Right cardiac atrium (tissue), 5 donors: ENCODE measurements at regions not wholly inside any gene's neighbourhood (a gene's known extent, or its start where the extent isn't known, plus 50 kb on each side); places are given as distances from the start of the nearest gene placed in this dataset.

ENCODE experiments used
- ATAC-seq, 2 donors: fragments of 200-7000 bp; cut with Tn5 transposase; one replicate each; pipeline versions ENCODE4 v1.8.0 to v1.9.1; 2020; ENCODE audit warnings: moderate library complexity in 2 of 2, mild to moderate bottlenecking in 1 of 2
- DNase-seq, 3 donors: peaks; one replicate each; pipeline ENCODE4 v3.0.0-alpha.2; 2020
- H3K27ac ChIP-seq: one replicate; pipeline ENCODE4 v1.5.1; 2013; ENCODE audit warnings: mild to moderate bottlenecking, low read length, control low read depth, moderate library complexity
- H3K27me3 ChIP-seq: one replicate; pipeline ENCODE4 v1.6.1; 2013; ENCODE audit not compliant: control insufficient read depth, insufficient read depth
- H3K4me1 ChIP-seq: one replicate; pipeline ENCODE4 v1.6.1; 2013; ENCODE audit warnings: low read length; ENCODE audit not compliant: control insufficient read depth, insufficient read depth
- H3K4me3 ChIP-seq: one replicate; pipeline ENCODE4 v1.5.1; 2013; ENCODE audit warnings: low read length, control low read depth
- H3K9me3 ChIP-seq: one replicate; pipeline ENCODE4 v1.6.1; 2013; ENCODE audit warnings: low read length; ENCODE audit not compliant: control insufficient read depth
- WGBS: extraction: QIAGEN DNeasy Blood & Tissue Kit; methylation state at CpG from one replicate; pipeline ENCODE4 v1.1.7; 2013; 5-methylcytosine and 5-hydroxymethylcytosine counted together
- intact Hi-C, 4 donors: fragments of 100-400 bp; cut with DNase I; formaldehyde crosslinking; loops; one replicate each; pipeline versions ENCODE4 v1.11.0 to v1.14.0; 2022 to 2023
- donor health status: healthy with polysubstance abuse.
- donor health status: DM: no; HTN: yes; CAD: no.
- donor health status: DM: no; HTN: no; CAD: no.
- donor health status: DM: no; HTN: yes; CAD: no; lungs with severe emphysema.
- donor health status: DM: yes; HTN: yes; CAD: no.

- WGBS = 43% methylated on average over 3 of the region's 3 CpGs
Observed at GRCh38 chr13:50200569-50200968, 185.3 kb downstream of the KCNRG start.

GRCh38 chr13:50200988-50201387, 185.7 kb downstream of the KCNRG start:
- ATAC-seq (peak; percentile 25 to 65), DNase-seq (no peak)
- Histone ChIP-seq H3K27me3 (no peaks in the 10 kb centered on the region), H3K4me1 (peaks cover 3% of the 10 kb centered on the region), H3K9me3 (no peaks in the 10 kb centered on the region), H3K27ac (no peak overlapping the region), H3K4me3 (no peak overlapping the region)
- intact Hi-C loops = no loop called here
- WGBS = 62% methylated on average over 3 of the region's 3 CpGs

More at GRCh38 chr13:50200569-50200968, 185.3 kb downstream of the KCNRG start:
- intact Hi-C loops = no loop called here
- H3K4me1 ChIP-seq = peaks cover 3% of the 10 kb centered on the region
- no peaks in the 10 kb centered on the region for H3K27me3 ChIP-seq
- ATAC-seq (peak; percentile 26 to 32), DNase-seq (peak in 2 of 3 donors; percentile 18 to 24)
- H3K27ac ChIP-seq = no peak overlapping the region
- no peak overlapping the region for H3K4me3 ChIP-seq
- no peaks in the 10 kb centered on the region for H3K9me3 ChIP-seq

- no peaks in the 10 kb centered on the region for H3K27me3 ChIP-seq
- H3K27ac ChIP-seq = no peak overlapping the region
- no peak for DNase-seq
- intact Hi-C loops = no loop called here
- H3K4me3 ChIP-seq = no peak overlapping the region
- no peak for ATAC-seq
- no peaks in the 10 kb centered on the region for H3K9me3 ChIP-seq
- 92% methylated on average over 4 of the region's 4 CpGs for WGBS
- peaks cover 3% of the 10 kb centered on the region for H3K4me1 ChIP-seq
Observed at GRCh38 chr13:50202485-50202884, 187.2 kb downstream of the KCNRG start.

- Histone ChIP-seq H3K9me3 (no peaks in the 10 kb centered on the region), H3K4me3 (no peak overlapping the region), H3K27ac (no peak overlapping the region), H3K4me1 (peaks cover 3% of the 10 kb centered on the region), H3K27me3 (no peaks in the 10 kb centered on the region)
- intact Hi-C loops = no loop called here
- ATAC-seq = no peak
- no peak for DNase-seq
- 70% methylated on average over 1 of the region's 1 CpG for WGBS
Observed at GRCh38 chr13:50203256-50203941, 188.2 kb downstream of the KCNRG start.

DNA sequence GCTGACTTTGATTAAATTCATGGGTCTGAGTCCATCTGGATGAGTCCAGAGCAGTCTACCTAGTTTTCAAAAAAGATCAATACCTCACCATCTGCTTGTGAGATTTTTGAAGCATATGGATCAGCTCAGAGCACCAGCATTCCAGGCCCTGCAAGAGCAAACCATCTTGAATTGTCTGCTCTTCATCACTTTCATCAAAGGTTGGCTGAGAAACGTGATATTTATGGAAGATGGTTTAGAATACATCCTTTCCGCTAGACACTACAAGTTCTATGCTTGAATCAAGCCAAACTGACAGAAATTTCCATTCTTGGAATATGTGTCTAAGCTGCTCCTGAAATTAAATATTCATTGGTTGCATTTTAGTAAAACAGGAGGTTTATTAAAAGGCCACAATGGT, 190.3 kb downstream of the KCNRG start:
- WGBS = 88% methylated on average over 2 of the region's 2 CpGs
- DNase-seq = no peak
- intact Hi-C loops = no loop called here
- Histone ChIP-seq H3K4me1 (peaks cover 2% of the 10 kb centered on the region), H3K27ac (no peak overlapping the region), H3K9me3 (no peaks in the 10 kb centered on the region), H3K27me3 (no peaks in the 10 kb centered on the region), H3K4me3 (no peak overlapping the region)
- ATAC-seq = no peak

GRCh38 chr13:50208826-50209335, 193.6 kb downstream of the KCNRG start:
- H3K4me1 ChIP-seq = peaks cover 2% of the 10 kb centered on the region
- intact Hi-C loops = no loop called here
- 16% methylated on average over 9 of the region's 9 CpGs for WGBS
- peak overlapping the region; percentile 43 for H3K27ac ChIP-seq
- DNase-seq = peak; percentile 45 to 69 (median 69)
- no peak overlapping the region for H3K4me3 ChIP-seq
- H3K27me3 ChIP-seq = no peaks in the 10 kb centered on the region
- peak; percentile 93 to 94 for ATAC-seq
- no peaks in the 10 kb centered on the region for H3K9me3 ChIP-seq

DNA sequence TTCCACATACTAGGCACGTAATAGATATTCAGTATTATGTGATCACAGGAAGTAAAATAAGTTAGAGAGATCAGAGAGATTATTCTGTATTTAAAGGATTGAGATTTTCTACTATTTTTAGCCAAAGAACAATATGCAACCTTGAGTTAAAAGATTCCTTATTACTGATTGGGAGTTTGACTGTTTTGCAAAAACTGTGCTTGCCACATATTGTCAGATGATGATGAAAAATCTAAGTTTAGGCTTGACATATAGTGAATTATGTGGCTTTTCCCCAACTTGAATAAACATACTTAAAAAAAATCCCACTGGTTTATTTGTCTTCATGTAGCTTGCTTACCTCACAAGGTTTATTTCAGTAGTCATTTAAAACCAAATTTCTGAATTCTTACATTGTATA, 194.4 kb downstream of the KCNRG start:
- no peak overlapping the region for H3K27ac ChIP-seq
- H3K27me3 ChIP-seq = no peaks in the 10 kb centered on the region
- no peak for DNase-seq
- H3K4me1 ChIP-seq = peaks cover 2% of the 10 kb centered on the region
- no peak for ATAC-seq
- intact Hi-C loops = no loop called here
- no peak overlapping the region for H3K4me3 ChIP-seq
- H3K9me3 ChIP-seq = no peaks in the 10 kb centered on the region
- 55% methylated on average over 1 of the region's 1 CpG for WGBS

DNA sequence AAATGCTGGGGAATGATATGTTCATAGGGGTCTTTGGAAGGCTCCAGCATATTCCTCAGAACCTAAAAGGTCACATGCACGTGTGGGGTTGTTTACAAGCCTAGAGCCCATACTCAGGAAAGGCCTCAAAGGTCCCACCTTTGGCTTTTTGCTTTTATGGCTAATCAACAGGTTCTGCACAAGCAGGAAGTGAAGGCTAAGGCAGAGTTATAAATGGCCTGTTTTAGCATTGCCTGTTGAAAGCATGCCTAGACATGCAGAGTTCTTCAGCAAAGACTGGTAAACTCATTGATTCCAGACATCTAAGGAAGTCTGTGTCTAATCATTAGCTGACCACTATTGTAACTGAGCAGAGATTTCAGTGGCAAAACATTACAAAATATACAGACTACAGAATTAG, 198.3 kb downstream of the KCNRG start:
- DNase-seq = no peak
- Histone ChIP-seq H3K27me3 (no peaks in the 10 kb centered on the region), H3K9me3 (no peaks in the 10 kb centered on the region), H3K4me1 (peaks cover under 1% of the 10 kb centered on the region), H3K4me3 (no peak overlapping the region), H3K27ac (no peak overlapping the region)
- intact Hi-C loops = no loop called here
- ATAC-seq = no peak
- WGBS = 85% methylated on average over 1 of the region's 1 CpG

- Histone ChIP-seq H3K27ac (no peak overlapping the region), H3K4me1 (no peaks in the 10 kb centered on the region), H3K27me3 (no peaks in the 10 kb centered on the region), H3K9me3 (no peaks in the 10 kb centered on the region), H3K4me3 (no peak overlapping the region)
- ATAC-seq (no peak), DNase-seq (no peak)
- intact Hi-C loops = no loop called here
Observed at GRCh38 chr13:50214514-50214913, 199.3 kb downstream of the KCNRG start.

DNA sequence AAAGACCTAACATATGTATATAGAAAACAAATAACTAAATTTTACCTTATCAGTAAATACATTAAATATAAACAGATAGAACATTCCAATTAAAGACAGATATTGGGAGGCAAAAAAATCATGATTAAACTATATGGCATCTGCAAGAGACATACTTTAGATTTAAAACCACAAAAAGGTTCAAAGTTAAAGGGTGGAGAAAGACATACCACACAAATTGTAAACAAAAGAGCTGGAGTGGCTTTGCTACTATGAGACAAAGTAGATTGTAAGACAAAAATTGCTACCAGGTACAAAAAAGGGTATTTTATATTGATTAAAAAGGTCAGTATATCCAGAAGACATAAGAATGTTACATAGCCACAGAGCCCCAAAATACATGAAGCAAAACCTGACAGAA, 200.2 kb downstream of the KCNRG start:
- Histone ChIP-seq H3K9me3 (no peaks in the 10 kb centered on the region), H3K27me3 (no peaks in the 10 kb centered on the region), H3K4me1 (no peaks in the 10 kb centered on the region), H3K27ac (no peak overlapping the region), H3K4me3 (no peak overlapping the region)
- no peak for DNase-seq
- intact Hi-C loops = no loop called here
- ATAC-seq = no peak

GRCh38 chr13:50219743-50220142, 204.5 kb downstream of the KCNRG start:
- intact Hi-C loops = no loop called here
- ATAC-seq (no peak), DNase-seq (no peak)
- no peak overlapping the region for H3K4me3 ChIP-seq
- no peaks in the 10 kb centered on the region for H3K27me3 ChIP-seq
- 95% methylated on average over 3 of the region's 3 CpGs for WGBS
- no peaks in the 10 kb centered on the region for H3K9me3 ChIP-seq
- H3K4me1 ChIP-seq = no peaks in the 10 kb centered on the region
- no peak overlapping the region for H3K27ac ChIP-seq

DNA sequence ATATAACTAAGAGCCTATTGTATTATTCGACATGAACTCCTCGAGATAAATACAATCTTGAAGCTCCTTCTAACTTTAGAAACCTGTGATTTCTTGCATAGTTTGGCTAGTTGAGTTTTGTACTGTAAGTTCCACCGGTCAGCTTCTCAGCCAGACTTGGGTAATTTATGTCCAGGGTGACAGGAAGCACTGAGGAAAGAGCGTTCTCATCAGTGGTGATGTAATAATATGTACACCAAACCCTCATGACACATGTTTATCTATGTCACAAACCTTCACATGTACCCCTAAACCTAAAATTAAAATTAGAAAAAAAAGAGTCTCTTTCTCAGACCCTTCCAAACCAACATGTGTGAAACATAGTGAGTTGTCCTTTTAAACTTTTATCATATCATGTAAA, 205.7 kb downstream of the KCNRG start:
- no peaks in the 10 kb centered on the region for H3K4me1 ChIP-seq
- 57% methylated on average over 4 of the region's 4 CpGs for WGBS
- H3K4me3 ChIP-seq = no peak overlapping the region
- no peaks in the 10 kb centered on the region for H3K9me3 ChIP-seq
- H3K27me3 ChIP-seq = no peaks in the 10 kb centered on the region
- no peak for DNase-seq
- H3K27ac ChIP-seq = no peak overlapping the region
- no peak for ATAC-seq
- intact Hi-C loops = no loop called here
